Loucy (cell line): ENCODE measurements at regions not wholly inside any gene's neighbourhood (a gene's known extent, or its start where the extent isn't known, plus 50 kb on each side); places are given as distances from the start of the nearest gene placed in this dataset.

Source experiments
- CTCF ChIP-seq: fragments of 200-600 bp; sonication (generic); conservative IDR thresholded peaks from 2 replicates; pipeline ENCODE4 v1.5.1; 2014; ENCODE audit warnings: mild to moderate bottlenecking, antibody characterized with exemption, low read length
- EZH2phosphoT487 ChIP-seq: fragments of 200-600 bp; IDR thresholded peaks from 2 replicates; pipeline ENCODE4 v1.6.1; 2018; ENCODE audit warnings: antibody characterized with exemption, mild to moderate bottlenecking, moderate library complexity, borderline replicate concordance

GRCh38 chr18:67179726-67180125 lies 336.8 kb downstream of the DSEL start:
- TF ChIP-seq CTCF (no peak), EZH2phosphoT487 (no peak)
